Kidney tubule cell (primary cell): ENCODE measurements at regions not wholly inside any gene's neighbourhood (a gene's known extent, or its start where the extent isn't known, plus 50 kb on each side); places are given as distances from the start of the nearest gene placed in this dataset.
A peak's percentile ranks its signal among the peaks of the same experiment; 100 is the strongest.
"Not testable (repeated sequence)": the region's sequence is repeated elsewhere in the genome, so short reads cannot be mapped to it uniquely, and the experiment has no call there.

ENCODE experiments used
- DNase-seq: peaks from one replicate; pipeline ENCODE4 v3.0.0-alpha.2; 2018; ENCODE audit warnings: low spot score

- no peak for DNase-seq
Measured at GRCh38 chr2:195356920-195357440, 300.0 kb upstream of the SLC39A10 start.

- DNase-seq, result no peak
Measured at GRCh38 chr2:195356026-195356425, 301.0 kb upstream of the SLC39A10 start.

GRCh38 chr2:195352581-195352980, 304.4 kb upstream of the SLC39A10 start:
- no peak for DNase-seq

GRCh38 chr2:195343942-195344530, 313.0 kb upstream of the SLC39A10 start:
- DNase-seq, result peak; percentile 13

GRCh38 chr2:195343540-195343939, 313.5 kb upstream of the SLC39A10 start:
- DNase-seq, result no peak

GRCh38 chr2:195342061-195342460, 315.0 kb upstream of the SLC39A10 start:
- DNase-seq, result no peak

- DNase-seq, result no peak
Measured at GRCh38 chr2:195338856-195339255, 318.2 kb upstream of the SLC39A10 start.

- DNase-seq, result peak; percentile 58
Measured at GRCh38 chr2:195337597-195337996, 319.4 kb upstream of the SLC39A10 start.

GRCh38 chr2:195333869-195334268, 323.2 kb upstream of the SLC39A10 start:
- DNase-seq, result no peak

- no peak for DNase-seq
Measured at GRCh38 chr2:195331966-195332365, 325.1 kb upstream of the SLC39A10 start.

- no peak for DNase-seq
Measured at GRCh38 chr2:195331129-195331528, 325.9 kb upstream of the SLC39A10 start.

GRCh38 chr2:195330513-195330956, 326.5 kb upstream of the SLC39A10 start:
- no peak for DNase-seq

- not testable (repeated sequence) for DNase-seq
Measured at GRCh38 chr2:195329784-195330183, 327.2 kb upstream of the SLC39A10 start.

GRCh38 chr2:195326537-195326936, 330.5 kb upstream of the SLC39A10 start:
- no peak for DNase-seq

- DNase-seq, result peak; percentile 53
Measured at GRCh38 chr2:195322324-195322723, 334.7 kb upstream of the SLC39A10 start.

GRCh38 chr2:195320413-195320973, 336.5 kb upstream of the SLC39A10 start:
- DNase-seq, result peak; percentile 84

GRCh38 chr2:195319548-195320412, 337.2 kb upstream of the SLC39A10 start:
- DNase-seq, result peak; percentile 47

GRCh38 chr2:195319112-195319460, 337.9 kb upstream of the SLC39A10 start:
- peak; percentile 86 for DNase-seq

- DNase-seq, result peak; percentile 65
Measured at GRCh38 chr2:195318440-195319111, 338.4 kb upstream of the SLC39A10 start.

- no peak for DNase-seq
Measured at GRCh38 chr2:195317550-195317949, 339.5 kb upstream of the SLC39A10 start.

GRCh38 chr2:195316486-195316885, 340.5 kb upstream of the SLC39A10 start:
- DNase-seq, result no peak

GRCh38 chr2:195313962-195314361, 343.1 kb upstream of the SLC39A10 start:
- no peak for DNase-seq
